ENCODE measurements at regions not wholly inside any gene's neighbourhood (a gene's known extent, or its start where the extent isn't known, plus 50 kb on each side); places are given as distances from the start of the nearest gene placed in this dataset.

GRCh38 chr17:79545251-79546005 lies 65.4 kb downstream of the RBFOX3 start:
- no peak for TF ChIP-seq EZH2phosphoT487 (conservative IDR thresholded peaks at IDR 0.05; ENCODE audit: low read length)
- no peak for TF ChIP-seq CTCF (IDR thresholded peaks at IDR 0.05; ENCODE audit: insufficient read depth, low read length, poor library complexity, severe bottlenecking)
- H4K20me1 ChIP-seq (ENCODE audit: low read depth, low read length): no peaks in the 10 kb centered on the region
- H2AFZ ChIP-seq (ENCODE audit: low read depth, low read length, severe bottlenecking): no peak overlapping the region
- H3K27ac ChIP-seq (ENCODE audit: low read depth, low read length): no peak overlapping the region
- no peak overlapping the region for H3K4me3 ChIP-seq (ENCODE audit: insufficient read depth, low read length, poor library complexity, severe bottlenecking)
- no peaks in the 10 kb centered on the region for H3F3A ChIP-seq (ENCODE audit: insufficient read depth)
- H3K9me2 ChIP-seq (replicated peaks; ENCODE audit: insufficient read depth, low read length): no peaks in the 10 kb centered on the region
- H3K27me3 ChIP-seq (ENCODE audit: low read length): no peaks in the 10 kb centered on the region
- no peaks in the 10 kb centered on the region for H3K36me3 ChIP-seq (ENCODE audit: low read length)
- no peaks in the 10 kb centered on the region for H3K79me2 ChIP-seq (ENCODE audit: insufficient read depth, low read length)
- no peak overlapping the region for H3K4me2 ChIP-seq (ENCODE audit: low read depth, low read length, poor library complexity, severe bottlenecking)
- no peaks in the 10 kb centered on the region for H3K9me3 ChIP-seq (ENCODE audit: insufficient read depth, low read length)
- no peak overlapping the region for H3K9ac ChIP-seq (ENCODE audit: low read length)

GRCh38 chr17:79544142-79544914 lies 66.5 kb downstream of the RBFOX3 start:
- H3K9me3 ChIP-seq (ENCODE audit: insufficient read depth, low read length): no peaks in the 10 kb centered on the region
- H3K4me2 ChIP-seq (ENCODE audit: low read depth, low read length, poor library complexity, severe bottlenecking): no peak overlapping the region
- TF ChIP-seq EZH2phosphoT487 (conservative IDR thresholded peaks at IDR 0.05; ENCODE audit: low read length) (no peak), CTCF (IDR thresholded peaks at IDR 0.05; ENCODE audit: insufficient read depth, low read length, poor library complexity, severe bottlenecking) (no peak)
- H3K27ac ChIP-seq (ENCODE audit: low read depth, low read length): no peak overlapping the region
- no peak overlapping the region for H3K4me3 ChIP-seq (ENCODE audit: insufficient read depth, low read length, poor library complexity, severe bottlenecking)
- H3K27me3 ChIP-seq (ENCODE audit: low read length): no peaks in the 10 kb centered on the region
- H3K9me2 ChIP-seq (replicated peaks; ENCODE audit: insufficient read depth, low read length): no peaks in the 10 kb centered on the region
- H4K20me1 ChIP-seq (ENCODE audit: low read depth, low read length): no peaks in the 10 kb centered on the region
- no peaks in the 10 kb centered on the region for H3F3A ChIP-seq (ENCODE audit: insufficient read depth)
- no peak overlapping the region for H2AFZ ChIP-seq (ENCODE audit: low read depth, low read length, severe bottlenecking)
- no peak overlapping the region for H3K9ac ChIP-seq (ENCODE audit: low read length)
- H3K79me2 ChIP-seq (ENCODE audit: insufficient read depth, low read length): no peaks in the 10 kb centered on the region
- no peaks in the 10 kb centered on the region for H3K36me3 ChIP-seq (ENCODE audit: low read length)

- no peaks in the 10 kb centered on the region for H3K79me2 ChIP-seq (ENCODE audit: insufficient read depth, low read length)
- no peaks in the 10 kb centered on the region for H3F3A ChIP-seq (ENCODE audit: insufficient read depth)
- no peaks in the 10 kb centered on the region for H4K20me1 ChIP-seq (ENCODE audit: low read depth, low read length)
- no peak for TF ChIP-seq CTCF (IDR thresholded peaks at IDR 0.05; ENCODE audit: insufficient read depth, low read length, poor library complexity, severe bottlenecking)
- TF ChIP-seq EZH2phosphoT487 (conservative IDR thresholded peaks at IDR 0.05; ENCODE audit: low read length): no peak
- H3K9me3 ChIP-seq (ENCODE audit: insufficient read depth, low read length): no peaks in the 10 kb centered on the region
- H3K27me3 ChIP-seq (ENCODE audit: low read length): no peaks in the 10 kb centered on the region
- no peaks in the 10 kb centered on the region for H3K36me3 ChIP-seq (ENCODE audit: low read length)
- H3K27ac ChIP-seq (ENCODE audit: low read depth, low read length): no peak overlapping the region
- H2AFZ ChIP-seq (ENCODE audit: low read depth, low read length, severe bottlenecking): no peak overlapping the region
- no peak overlapping the region for H3K9ac ChIP-seq (ENCODE audit: low read length)
- H3K9me2 ChIP-seq (replicated peaks; ENCODE audit: insufficient read depth, low read length): no peaks in the 10 kb centered on the region
- no peak overlapping the region for H3K4me3 ChIP-seq (ENCODE audit: insufficient read depth, low read length, poor library complexity, severe bottlenecking)
- H3K4me2 ChIP-seq (ENCODE audit: low read depth, low read length, poor library complexity, severe bottlenecking): no peak overlapping the region
Observed at GRCh38 chr17:79543531-79543930, 67.3 kb downstream of the RBFOX3 start.

All from SU-DHL-6 (cell line).